ENCODE measurements at regions not wholly inside any gene's neighbourhood (a gene's known extent, or its start where the extent isn't known, plus 50 kb on each side); places are given as distances from the start of the nearest gene placed in this dataset.

- ChIA-PET POLR2A (no interaction called here), CTCF (interaction anchor here (1.1 to 2.3 kb wide), 2 partner anchors 17 to 19 kb away, joined by 3 to 8 read pairs; no protein-coding TSS in a partner anchor)
- DNase-seq (ENCODE audit: low read depth, low spot score) = no peak
- H3K4me3 ChIP-seq (ENCODE audit: low read depth, low read length) = no peak overlapping the region
- TF ChIP-seq CTCF (IDR thresholded peaks at IDR 0.05; ENCODE audit: insufficient read depth, low read length, missing control alignments) = no peak
Observed at GRCh38 chr14:86672080-86672479, 1142.1 kb downstream of the FLRT2 start.

DNA sequence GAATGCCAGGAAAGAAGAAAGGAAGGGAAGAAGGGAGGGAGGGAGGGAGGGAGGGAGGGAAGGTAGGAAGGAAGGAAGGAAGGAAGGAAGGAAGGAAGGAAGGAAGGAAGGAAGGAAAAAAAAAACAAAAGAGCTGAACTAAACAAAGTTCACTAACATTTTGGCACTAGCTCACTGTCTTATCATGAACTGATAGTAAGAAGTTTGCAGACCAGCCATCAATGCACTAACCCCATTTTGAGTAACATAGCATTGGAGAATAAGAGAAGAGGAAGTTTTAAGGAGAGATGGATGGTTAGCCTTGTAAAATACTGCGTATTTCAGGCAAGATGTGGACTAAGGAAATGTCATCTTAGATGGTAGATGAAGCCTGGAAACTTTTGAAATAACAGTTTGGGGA is 1136.0 kb downstream of the FLRT2 start:
- DNase-seq (ENCODE audit: low read depth, low spot score) = no peak
- CTCF ChIA-PET = interaction anchor here (5.1 kb wide), 1 partner anchor 12 kb away, joined by 17 read pairs; no protein-coding TSS in a partner anchor
- H3K4me3 ChIP-seq (ENCODE audit: low read depth, low read length) = no peak overlapping the region
- no peak for TF ChIP-seq CTCF (IDR thresholded peaks at IDR 0.05; ENCODE audit: insufficient read depth, low read length, missing control alignments)
- POLR2A ChIA-PET = no interaction called here

DNA sequence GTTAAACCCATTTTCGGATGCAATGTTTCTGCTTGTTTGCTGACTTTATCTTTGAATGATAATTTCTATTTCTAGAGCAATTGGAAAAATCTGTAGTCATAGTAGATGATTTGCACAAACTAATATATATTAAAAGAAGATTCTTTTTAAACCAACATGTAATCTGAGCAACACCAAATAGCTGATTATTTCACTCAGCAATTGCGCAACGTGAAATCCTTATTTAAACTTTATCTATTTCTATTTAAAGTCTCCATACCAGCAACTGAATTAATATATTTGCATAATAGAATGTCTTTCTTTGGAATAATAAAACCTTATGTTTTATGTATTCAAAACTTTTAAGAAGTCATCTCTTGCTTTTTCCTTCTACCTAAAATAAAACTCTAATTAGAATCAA is 1132.4 kb downstream of the FLRT2 start:
- CTCF ChIA-PET = interaction anchor here (1.6 kb wide), 1 partner anchor 8 kb away, joined by 7 read pairs; no protein-coding TSS in a partner anchor
- POLR2A ChIA-PET = no interaction called here

DNA sequence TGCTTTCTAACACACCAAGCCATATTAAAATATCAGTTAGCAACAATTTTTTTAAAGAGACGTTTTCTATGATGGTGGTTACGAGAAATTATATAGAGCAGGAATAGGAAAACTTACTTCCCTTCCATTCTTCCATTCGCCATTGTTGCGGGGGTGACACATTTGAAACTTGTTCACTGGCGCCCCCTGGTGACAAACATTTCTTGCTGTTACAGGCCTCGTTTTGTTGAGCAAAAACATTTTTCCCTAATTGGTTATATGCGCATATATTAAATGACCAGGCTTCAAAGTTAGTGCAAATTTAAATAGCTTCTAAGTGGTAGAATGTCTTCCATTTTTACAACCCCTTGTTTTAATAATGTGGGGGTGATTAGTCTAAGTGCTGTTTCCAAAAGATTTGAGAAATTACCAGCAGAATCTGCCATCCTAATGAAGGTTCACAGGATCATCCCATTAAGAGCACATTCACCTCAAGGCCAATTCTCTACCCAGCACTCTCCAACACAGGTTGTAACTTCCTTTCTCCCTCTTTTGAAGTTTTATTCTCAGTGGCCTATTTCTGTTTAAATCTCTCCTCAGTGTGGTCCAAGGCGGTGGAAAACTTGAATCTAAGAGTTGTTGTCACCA is 1124.7 kb downstream of the FLRT2 start:
- CTCF ChIA-PET = interaction anchor here (0.8 to 3.1 kb wide), 13 partner anchors 8 to 248 kb away, joined by 3 to 17 read pairs (median 7); no protein-coding TSS in a partner anchor
- POLR2A ChIA-PET = interaction anchor here (0.7 kb wide), 1 partner anchor 194 kb away, joined by 3 read pairs; no protein-coding TSS in a partner anchor
- no peak overlapping the region for H3K4me3 ChIP-seq (ENCODE audit: low read depth, low read length)
- no peak for DNase-seq (ENCODE audit: low read depth, low spot score)
- peak; percentile 14 for TF ChIP-seq CTCF (IDR thresholded peaks at IDR 0.05; ENCODE audit: insufficient read depth, low read length, missing control alignments)

More for the DNA sequence above, 1132.4 kb downstream of the FLRT2 start:
- no peak for TF ChIP-seq CTCF (IDR thresholded peaks at IDR 0.05; ENCODE audit: insufficient read depth, low read length, missing control alignments)
- no peak for DNase-seq (ENCODE audit: low read depth, low spot score)
- H3K4me3 ChIP-seq (ENCODE audit: low read depth, low read length) = no peak overlapping the region

DNA sequence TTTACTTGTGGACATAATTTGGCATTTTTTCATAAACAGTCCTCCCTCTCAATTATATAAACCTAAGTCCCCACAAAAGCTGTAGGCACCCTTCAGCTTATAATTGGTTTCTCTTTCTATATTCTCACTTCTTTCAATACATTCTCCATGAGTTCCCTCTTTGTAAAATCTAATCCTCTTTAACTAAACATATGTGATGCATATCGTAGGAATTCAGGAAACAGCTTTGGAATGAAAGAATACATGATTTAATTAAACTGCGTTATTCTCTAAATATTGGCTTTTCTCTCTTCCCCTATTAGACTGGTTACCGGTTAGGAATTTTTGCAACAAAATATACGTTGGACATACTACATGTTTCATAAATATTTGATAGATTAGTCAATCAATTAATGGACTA is 1122.6 kb downstream of the FLRT2 start:
- ChIA-PET CTCF (interaction anchor here (3.1 kb wide), 1 partner anchor 15 kb away, joined by 17 read pairs; no protein-coding TSS in a partner anchor), POLR2A (no interaction called here)
- no peak for DNase-seq (ENCODE audit: low read depth, low spot score)
- no peak overlapping the region for H3K4me3 ChIP-seq (ENCODE audit: low read depth, low read length)
- TF ChIP-seq CTCF (IDR thresholded peaks at IDR 0.05; ENCODE audit: insufficient read depth, low read length, missing control alignments) = no peak

- DNase-seq (ENCODE audit: low read depth, low spot score) = no peak
- TF ChIP-seq CTCF (IDR thresholded peaks at IDR 0.05; ENCODE audit: insufficient read depth, low read length, missing control alignments) = no peak
- ChIA-PET POLR2A (no interaction called here), CTCF (interaction anchor here (0.9 kb wide), 1 partner anchor 9 kb away, joined by 4 read pairs; no protein-coding TSS in a partner anchor)
- H3K4me3 ChIP-seq (ENCODE audit: low read depth, low read length) = no peak overlapping the region
Observed at GRCh38 chr14:86646696-86647690, 1117.0 kb downstream of the FLRT2 start.

All from AG04449 (cell line).